Heart left ventricle (tissue), 16 donors: ENCODE measurements at regions not wholly inside any gene's neighbourhood (a gene's known extent, or its start where the extent isn't known, plus 50 kb on each side); places are given as distances from the start of the nearest gene placed in this dataset.

Experiments
- ATAC-seq, 4 donors: fragments of 200-7000 bp; cut with Tn5 transposase; one replicate each; pipeline ENCODE4 v1.9.1; 2020 to 2022; ENCODE audit warnings: moderate library complexity in 4 of 4, mild to moderate bottlenecking in 3 of 4, moderate number of reproducible peaks in 1 of 4
- DNase-seq, 5 donors: peaks; one replicate each; pipeline ENCODE4 v3.0.0-alpha.2; 2020
- H3K27ac ChIP-seq, 12 donors: fragments of 200-600 bp; sonication (generic) in 4 of 12; one replicate each; pipeline versions ENCODE4 v1.5.0 to v1.8.0; 2016 to 2022; ENCODE audit warnings: mild to moderate bottlenecking in 2 of 12
- H3K27me3 ChIP-seq, 9 donors: fragments of 200-600 bp; sonication (generic) in 2 of 9; one replicate each; pipeline versions ENCODE4 v1.5.1 to v1.8.0; 2016 to 2022; ENCODE audit warnings: mild to moderate bottlenecking in 3 of 9
- H3K36me3 ChIP-seq, 9 donors: fragments of 200-600 bp; sonication (generic) in 2 of 9; one replicate each; pipeline versions ENCODE4 v1.5.0 to v1.8.0; 2018 to 2022; ENCODE audit warnings: mild to moderate bottlenecking in 2 of 9
- H3K4me1 ChIP-seq, 12 donors: fragments of 200-600 bp; sonication (generic) in 4 of 12; one replicate each; pipeline versions ENCODE4 v1.5.0 to v1.8.0; 2016 to 2022; ENCODE audit warnings: mild to moderate bottlenecking in 3 of 12
- H3K4me3 ChIP-seq, 12 donors: fragments of 200-600 bp; sonication (generic) in 4 of 12; one replicate each; pipeline versions ENCODE4 v1.5.0 to v1.8.0; 2017 to 2022; ENCODE audit warnings: mild to moderate bottlenecking in 9 of 12, moderate library complexity in 4 of 12
- H3K9me3 ChIP-seq, 12 donors: fragments of 200-600 bp; sonication (generic) in 4 of 12; one replicate each; pipeline versions ENCODE4 v1.5.0 to v1.8.0; 2016 to 2022; ENCODE audit warnings: mild to moderate bottlenecking in 1 of 12
- CTCF ChIP-seq, 12 donors: fragments of 200-600 bp; sonication (generic) in 4 of 12; IDR thresholded peaks; one replicate each; pipeline versions ENCODE4 v1.5.0 to v1.8.0; 2018 to 2022; ENCODE audit warnings: antibody characterized with exemption in 12 of 12, mild to moderate bottlenecking in 5 of 12
- POLR2A ChIP-seq, 2 donors: fragments of 450-650 bp; IDR thresholded peaks; one replicate each; pipeline ENCODE4 v1.6.1; 2017; ENCODE audit warnings: antibody characterized with exemption in 2 of 2, mild to moderate bottlenecking in 2 of 2, moderate library complexity in 2 of 2
- WGBS, 4 donors: extraction: QIAGEN DNeasy Blood & Tissue Kit in 2 of 4; methylation state at CpG; one replicate each; pipeline versions ENCODE4 v1.1.5 to v1.1.7; 2013 to 2018; 5-methylcytosine and 5-hydroxymethylcytosine counted together
- intact Hi-C, 10 donors: fragments of 100-400 bp; cut with DNase I; formaldehyde crosslinking; loops; one replicate each; pipeline versions ENCODE4 v1.11.1 to v1.14.2; 2022
- donor health status: ischemic (EF 13 %, LVEDD 7.1; RV severe dilation, severe dysfunction).
- donor health status: healthy with polysubstance abuse.
- donor health status: DM: no; HTN: yes; CAD: no.
- donor health status: DM: no; HTN: no; CAD: no.
- donor health status: ischemic (EF 25% LVEDD 6.9; RV normal size, moderate dysfunction).
- donor health status: ischemic (EF 25% LVEDD 5.7; RV mildly dilated, moderate dysfunction).
- donor health status: healthy.
- donor health status: DM: yes; HTN: yes; CAD: no.
- donor health status: ischemic (EF 35%, LVEDD 5.7; RV mildly dilated, moderate dysfunction).
- donor health status: nonischemic (EF 11% LVEDD 7.7; RV severe dilation, severe dysfunction).
- donor health status: DM: yes; HTN: yes; CAD: no.
- donor health status: PGD.
- donor health status: ischemic (EF 29% LVEDD 5.4; RV normal size, mild dysfunction).
- donor health status: nonischemic (EF 23%, LVEDD 6.1; RV moderate dilation, normal function).

DNA sequence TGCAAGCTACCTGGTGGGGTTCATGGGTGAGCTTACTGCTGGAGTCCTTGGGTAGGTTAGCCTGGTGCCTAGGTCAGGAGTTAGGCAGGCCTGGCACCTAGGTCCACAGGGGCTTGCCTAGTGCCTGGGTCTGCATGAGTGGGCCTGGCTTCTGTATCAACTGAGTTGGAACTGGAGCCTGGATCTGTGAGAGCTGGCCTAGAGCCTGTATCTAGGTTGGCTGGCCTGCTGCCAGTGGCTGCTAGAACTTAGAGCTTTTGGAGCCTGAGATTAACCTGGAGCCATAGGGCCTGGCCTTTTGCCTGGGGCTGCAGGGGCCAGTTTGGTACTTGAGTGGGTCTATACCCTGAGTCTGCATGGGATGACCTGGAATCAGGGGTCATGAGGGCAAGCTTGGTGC is 679.4 kb downstream of the NUP35 start:
- intact Hi-C loops, result no loop called here
- Histone ChIP-seq H3K27ac (no peak overlapping the region), H3K36me3 (no peaks in the 10 kb centered on the region), H3K27me3 (no peaks in the 10 kb centered on the region), H3K9me3 (peaks cover 0 to 31% (median 7%) of the 10 kb centered on the region in 12 donors), H3K4me3 (no peak overlapping the region), H3K4me1 (no peaks in the 10 kb centered on the region)
- no peak for DNase-seq
- ATAC-seq, result no peak
- TF ChIP-seq POLR2A (IDR thresholded peaks at IDR 0.05) (no peak), CTCF (IDR thresholded peaks at IDR 0.05) (no peak)

GRCh38 chr2:183807870-183808269 is 683.6 kb downstream of the NUP35 start:
- H3K27ac ChIP-seq, result no peak overlapping the region
- no peak for TF ChIP-seq POLR2A (IDR thresholded peaks at IDR 0.05)
- no peak for TF ChIP-seq CTCF (IDR thresholded peaks at IDR 0.05)
- intact Hi-C loops, result no loop called here
- 85 to 90% (median 86%) methylated on average over 3 of the region's 3 CpGs for WGBS, 4 donors
- no peak overlapping the region for H3K4me3 ChIP-seq
- ATAC-seq (no peak), DNase-seq (no peak)
- H3K4me1 ChIP-seq, result no peaks in the 10 kb centered on the region
- no peaks in the 10 kb centered on the region for H3K36me3 ChIP-seq
- H3K27me3 ChIP-seq, result no peaks in the 10 kb centered on the region
- H3K9me3 ChIP-seq, result peaks cover 0 to 21% (median 1%) of the 10 kb centered on the region in 12 donors

GRCh38 chr2:183809404-183809803 is 685.2 kb downstream of the NUP35 start:
- no peak for TF ChIP-seq POLR2A (IDR thresholded peaks at IDR 0.05)
- no peak for TF ChIP-seq CTCF (IDR thresholded peaks at IDR 0.05)
- Histone ChIP-seq H3K4me3 (no peak overlapping the region), H3K36me3 (no peaks in the 10 kb centered on the region), H3K4me1 (no peaks in the 10 kb centered on the region), H3K27me3 (no peaks in the 10 kb centered on the region), H3K27ac (no peak overlapping the region), H3K9me3 (peaks cover 0 to 9% (median 0%) of the 10 kb centered on the region in 12 donors)
- ATAC-seq (no peak), DNase-seq (no peak)
- intact Hi-C loops, result no loop called here
- WGBS, 4 donors, result 85 to 94% (median 87%) methylated on average over 3 of the region's 3 CpGs

DNA sequence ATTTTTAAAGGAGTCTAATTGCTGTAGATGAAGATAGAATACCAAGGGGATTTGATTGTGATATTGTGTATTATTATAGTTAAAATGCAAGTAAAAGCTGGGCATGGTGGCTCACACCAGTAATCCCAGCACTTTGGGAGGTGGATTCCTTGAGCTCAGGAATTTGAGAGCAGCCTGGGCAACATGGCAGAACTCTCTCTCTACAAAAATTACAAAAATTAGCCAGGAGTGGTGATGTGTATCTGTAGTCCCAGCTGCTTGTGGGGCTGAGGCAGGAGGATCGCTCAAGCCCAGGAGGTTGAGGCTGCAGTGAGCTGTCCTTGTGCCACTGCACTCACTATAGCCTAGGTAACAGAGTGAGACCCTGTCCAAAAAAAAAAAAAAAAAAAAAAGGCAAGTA is 687.0 kb downstream of the NUP35 start:
- H3K9me3 ChIP-seq, result peaks cover 0 to 9% (median 0%) of the 10 kb centered on the region in 12 donors
- WGBS, 4 donors, result 92 to 100% (median 95%) methylated on average over 1 of the region's 1 CpG
- H3K27ac ChIP-seq, result no peak overlapping the region
- ATAC-seq, result no peak
- no peaks in the 10 kb centered on the region for H3K36me3 ChIP-seq
- H3K27me3 ChIP-seq, result no peaks in the 10 kb centered on the region
- H3K4me3 ChIP-seq, result no peak overlapping the region
- no peak for DNase-seq
- intact Hi-C loops, result no loop called here
- TF ChIP-seq CTCF (IDR thresholded peaks at IDR 0.05) (no peak), POLR2A (IDR thresholded peaks at IDR 0.05) (no peak)
- H3K4me1 ChIP-seq, result no peaks in the 10 kb centered on the region
